B cell (primary cell): ENCODE measurements at regions not wholly inside any gene's neighbourhood (a gene's known extent, or its start where the extent isn't known, plus 50 kb on each side); places are given as distances from the start of the nearest gene placed in this dataset.

Experiments
- CTCF ChIP-seq: fragments of 200-600 bp; IDR thresholded peaks from one replicate; pipeline ENCODE4 v1.8.0; 2022; ENCODE audit warnings: antibody characterized with exemption, mild to moderate bottlenecking
- EZH2 ChIP-seq: IDR thresholded peaks from 2 replicates; pipeline ENCODE4 v1.6.1; 2012; ENCODE audit warnings: borderline replicate concordance, low read depth, mild to moderate bottlenecking, moderate library complexity, low read length; ENCODE audit not compliant: insufficient read depth, poor library complexity, severe bottlenecking

GRCh38 chr4:4609622-4610334 lies 67.9 kb upstream of the STX18 start:
- TF ChIP-seq CTCF (no peak), EZH2 (no peak)
